Large intestine (tissue), 3 donors: ENCODE measurements at regions not wholly inside any gene's neighbourhood (a gene's known extent, or its start where the extent isn't known, plus 50 kb on each side); places are given as distances from the start of the nearest gene placed in this dataset.
"Not testable (repeated sequence)": the region's sequence is repeated elsewhere in the genome, so short reads cannot be mapped to it uniquely, and the experiment has no call there.

Experiments
- DNase-seq, 2 donors: peaks; one replicate each; pipeline versions ENCODE4 v3.0.0 to v3.0.0-alpha.2; 2013
- H3K27ac ChIP-seq: one replicate; pipeline ENCODE4 v1.5.1; 2013; ENCODE audit warnings: low read length
- H3K27me3 ChIP-seq: 2 replicates; pipeline ENCODE4 v1.6.1; 2013; ENCODE audit warnings: low read length; ENCODE audit not compliant: control insufficient read depth, insufficient read depth
- H3K36me3 ChIP-seq: 2 replicates; pipeline ENCODE4 v1.6.1; 2013; ENCODE audit warnings: low read length; ENCODE audit not compliant: control insufficient read depth, insufficient read depth
- H3K4me1 ChIP-seq: one replicate; pipeline ENCODE4 v1.6.1; 2013; ENCODE audit warnings: low read length; ENCODE audit not compliant: control insufficient read depth, insufficient read depth
- H3K4me3 ChIP-seq: one replicate; pipeline ENCODE4 v1.5.1; 2013; ENCODE audit warnings: low read length
- H3K9me3 ChIP-seq: one replicate; pipeline ENCODE4 v1.6.1; 2013; ENCODE audit warnings: mild to moderate bottlenecking, low read depth, low read length, moderate library complexity; ENCODE audit not compliant: control insufficient read depth
- WGBS: methylation state at CpG from one replicate; pipeline ENCODE4 v1.1.5; 2013; ENCODE audit warnings: low lambda C conversion rate; ENCODE audit not compliant: insufficient coverage; 5-methylcytosine and 5-hydroxymethylcytosine counted together

GRCh38 chr14:38605193-38606114 lies 349.6 kb upstream of the CLEC14A start:
- Histone ChIP-seq H3K27me3 (no peaks in the 10 kb centered on the region), H3K4me1 (no peaks in the 10 kb centered on the region), H3K4me3 (no peak overlapping the region), H3K27ac (no peak overlapping the region), H3K9me3 (no peaks in the 10 kb centered on the region), H3K36me3 (no peaks in the 10 kb centered on the region)
- WGBS: 64% methylated on average over 2 of the region's 3 CpGs
- no peak for DNase-seq

- WGBS: 62% methylated on average over 2 of the region's 2 CpGs
These were observed 344.7 kb upstream of the CLEC14A start for GRCh38 chr14:38600572-38600971.

GRCh38 chr14:38593476-38593875 lies 337.6 kb upstream of the CLEC14A start:
- Histone ChIP-seq H3K4me3 (no peak overlapping the region), H3K27me3 (no peaks in the 10 kb centered on the region), H3K36me3 (no peaks in the 10 kb centered on the region), H3K27ac (no peak overlapping the region), H3K9me3 (no peaks in the 10 kb centered on the region), H3K4me1 (no peaks in the 10 kb centered on the region)
- WGBS: 93% methylated on average over 4 of the region's 4 CpGs
- DNase-seq: no peak

More at GRCh38 chr14:38600572-38600971, 344.7 kb upstream of the CLEC14A start:
- H3K27ac ChIP-seq, H3K4me1 ChIP-seq, H3K9me3 ChIP-seq, DNase-seq, H3K27me3 ChIP-seq, H3K4me3 ChIP-seq, H3K36me3 ChIP-seq: not testable (repeated sequence)

GRCh38 chr14:38592764-38593442 lies 337.0 kb upstream of the CLEC14A start:
- H3K4me1 ChIP-seq: no peaks in the 10 kb centered on the region
- no peaks in the 10 kb centered on the region for H3K9me3 ChIP-seq
- no peaks in the 10 kb centered on the region for H3K27me3 ChIP-seq
- H3K27ac ChIP-seq: no peak overlapping the region
- 100% methylated on average over 1 of the region's 8 CpGs for WGBS
- no peaks in the 10 kb centered on the region for H3K36me3 ChIP-seq
- H3K4me3 ChIP-seq: no peak overlapping the region
- DNase-seq: no peak

GRCh38 chr14:38589747-38590350 lies 334.0 kb upstream of the CLEC14A start:
- WGBS: 100% methylated on average over 1 of the region's 3 CpGs
- Histone ChIP-seq H3K9me3 (no peaks in the 10 kb centered on the region), H3K36me3 (no peaks in the 10 kb centered on the region), H3K4me3 (no peak overlapping the region), H3K27ac (no peak overlapping the region), H3K27me3 (no peaks in the 10 kb centered on the region), H3K4me1 (no peaks in the 10 kb centered on the region)
- DNase-seq: no peak

- Histone ChIP-seq H3K9me3 (no peaks in the 10 kb centered on the region), H3K36me3 (no peaks in the 10 kb centered on the region), H3K27me3 (no peaks in the 10 kb centered on the region), H3K4me3 (no peak overlapping the region), H3K27ac (no peak overlapping the region), H3K4me1 (no peaks in the 10 kb centered on the region)
- no peak for DNase-seq
- no CpG with 5 or more reads among the region's 1 CpG for WGBS
These were observed 327.6 kb upstream of the CLEC14A start for GRCh38 chr14:38583471-38583870.

DNA sequence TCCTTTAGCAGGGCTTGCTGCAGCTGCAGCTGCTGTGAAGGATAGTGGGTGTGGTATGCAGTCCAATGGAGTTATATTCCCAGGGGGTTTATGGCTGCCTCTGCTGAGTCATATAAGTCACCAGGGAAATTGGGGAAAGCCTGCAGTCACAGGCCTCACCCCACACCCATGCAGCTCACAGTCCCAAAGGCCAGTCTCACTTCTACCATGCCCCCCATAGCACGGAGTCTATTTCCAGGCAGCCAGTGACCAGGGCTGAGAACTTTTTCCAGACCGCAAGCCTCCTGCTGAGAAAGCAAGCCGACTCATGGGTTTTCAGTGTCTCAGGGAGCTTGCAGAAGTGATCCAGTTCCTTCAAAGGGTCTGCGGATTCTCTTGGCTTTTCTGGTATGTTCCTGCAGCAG lies 322.4 kb upstream of the CLEC14A start:
- Histone ChIP-seq H3K4me1 (no peaks in the 10 kb centered on the region), H3K36me3 (no peaks in the 10 kb centered on the region), H3K27ac (no peak overlapping the region), H3K27me3 (no peaks in the 10 kb centered on the region), H3K4me3 (no peak overlapping the region), H3K9me3 (no peaks in the 10 kb centered on the region)
- WGBS: no CpG with 5 or more reads among the region's 4 CpGs
- no peak for DNase-seq

DNA sequence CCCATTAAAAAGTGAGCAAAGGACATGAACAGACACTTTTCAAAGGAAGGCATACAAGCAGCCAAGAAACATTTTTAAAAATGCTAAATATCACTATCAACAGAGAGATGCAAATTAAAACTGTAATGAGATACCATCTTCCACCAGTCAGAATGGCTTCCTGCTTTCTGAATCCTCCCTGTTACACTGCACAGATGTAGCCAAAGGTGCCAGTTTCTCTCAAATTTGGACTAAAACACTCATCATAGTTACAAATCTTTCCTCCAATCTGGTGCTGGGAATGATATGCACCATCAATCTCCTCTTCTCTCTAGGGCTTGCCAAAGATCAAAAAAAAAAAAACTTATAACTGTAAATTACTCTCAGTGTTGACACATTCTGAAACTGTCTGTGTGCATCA lies 311.8 kb upstream of the CLEC14A start:
- Histone ChIP-seq H3K27me3 (no peaks in the 10 kb centered on the region), H3K27ac (no peak overlapping the region), H3K36me3 (no peaks in the 10 kb centered on the region), H3K4me3 (no peak overlapping the region), H3K9me3 (no peaks in the 10 kb centered on the region), H3K4me1 (no peaks in the 10 kb centered on the region)
- DNase-seq: no peak

DNA sequence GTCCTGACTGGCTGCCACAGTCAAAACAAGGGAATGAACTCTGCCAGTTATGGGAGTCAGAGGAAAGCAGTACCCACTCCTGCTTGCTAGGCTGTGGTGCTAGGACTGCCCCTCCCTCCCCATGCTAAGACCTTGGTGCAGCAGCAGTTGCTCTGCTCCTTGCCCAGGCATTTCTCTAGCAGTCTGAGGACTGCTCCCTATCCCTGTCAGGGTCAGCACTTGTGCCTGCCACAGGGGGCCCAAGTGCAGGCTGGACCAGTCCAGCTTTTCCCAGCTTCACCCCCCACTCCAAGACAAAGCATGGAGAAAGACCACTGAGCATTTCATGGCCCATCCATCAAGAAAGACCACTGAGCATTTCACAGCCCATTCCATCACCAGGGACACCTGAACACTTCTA lies 305.8 kb upstream of the CLEC14A start:
- Histone ChIP-seq H3K27ac (no peak overlapping the region), H3K27me3 (no peaks in the 10 kb centered on the region), H3K4me3 (no peak overlapping the region), H3K9me3 (no peaks in the 10 kb centered on the region), H3K36me3 (no peaks in the 10 kb centered on the region), H3K4me1 (no peaks in the 10 kb centered on the region)
- DNase-seq: no peak

GRCh38 chr14:38559711-38560110 lies 303.8 kb upstream of the CLEC14A start:
- Histone ChIP-seq H3K4me3 (no peak overlapping the region), H3K27me3 (no peaks in the 10 kb centered on the region), H3K4me1 (no peaks in the 10 kb centered on the region), H3K9me3 (no peaks in the 10 kb centered on the region), H3K36me3 (no peaks in the 10 kb centered on the region), H3K27ac (no peak overlapping the region)
- no peak for DNase-seq
- no CpG with 5 or more reads among the region's 2 CpGs for WGBS
